WTC11 (cell line): ENCODE measurements at regions not wholly inside any gene's neighbourhood (a gene's known extent, or its start where the extent isn't known, plus 50 kb on each side); places are given as distances from the start of the nearest gene placed in this dataset.

Source experiments
- ATAC-seq: fragments of 200-7000 bp; cut with Tn5 transposase; 2 replicates; pipeline ENCODE4 v1.10.0; 2021; ENCODE audit warnings: mild to moderate bottlenecking, moderate library complexity
- CTCF ChIA-PET: fragments of 300-600 bp; sonication (Branson Sonifier 250); formaldehyde crosslinking; loops from one replicate; lab custom pipeline; 2021; ENCODE audit warnings: antibody characterized with exemption; lab: Charles Lee
- POLR2A ChIA-PET: fragments of 350-600 bp; sonication (Branson Sonifier 250); formaldehyde crosslinking; loops from one replicate; lab custom pipeline; 2021; ENCODE audit warnings: antibody characterized with exemption; lab: Charles Lee
- DNase-seq: peaks from one replicate; pipeline ENCODE4 v3.0.0; 2021; ENCODE audit warnings: low spot score
- H3K27ac Mint-ChIP-seq: 2 replicates; pipeline ENCODE4 v1.8.0; 2021; ENCODE audit warnings: mixed read lengths
- H3K27me3 Mint-ChIP-seq: 2 replicates; pipeline ENCODE4 v1.8.0; 2021; ENCODE audit warnings: low read depth, mild to moderate bottlenecking, moderate library complexity, mixed read lengths
- H3K36me3 Mint-ChIP-seq: 2 replicates; pipeline ENCODE4 v1.8.0; 2021; ENCODE audit warnings: mixed read lengths
- H3K4me1 Mint-ChIP-seq: 2 replicates; pipeline ENCODE4 v1.8.0; 2022; ENCODE audit warnings: mixed read lengths
- H3K4me3 Mint-ChIP-seq: 2 replicates; pipeline ENCODE4 v1.8.0; 2021; ENCODE audit warnings: mild to moderate bottlenecking, moderate library complexity, mixed read lengths
- H3K9me3 Mint-ChIP-seq: 2 replicates; pipeline ENCODE4 v1.8.0; 2021; ENCODE audit warnings: mixed read lengths
- CBFB ChIP-seq: sonication (generic); formaldehyde crosslinking; IDR thresholded peaks from 2 replicates; pipeline ENCODE4 v1.8.1; 2022; ENCODE audit warnings: mild to moderate bottlenecking, low read depth, missing genetic modification reagents
- EMX1 ChIP-seq: fragments of 250-450 bp; sonication (Bioruptor Pico); IDR thresholded peaks from 2 replicates; pipeline ENCODE4 v1.8.0; 2021; ENCODE audit warnings: mild to moderate bottlenecking
- FOXJ3 ChIP-seq: sonication (generic); formaldehyde crosslinking; IDR thresholded peaks from 2 replicates; pipeline ENCODE4 v1.9.0; 2021; ENCODE audit warnings: missing genetic modification reagents, mild to moderate bottlenecking, borderline replicate concordance
- GABPB1 ChIP-seq: sonication (generic); formaldehyde crosslinking; IDR thresholded peaks from 2 replicates; pipeline ENCODE4 v1.8.1; 2023; ENCODE audit warnings: mild to moderate bottlenecking, missing genetic modification reagents
- GRHL2 ChIP-seq: fragments of 250-450 bp; sonication (Bioruptor Pico); IDR thresholded peaks from 2 replicates; pipeline ENCODE4 v1.8.0; 2022; ENCODE audit warnings: mild to moderate bottlenecking, moderate library complexity; ENCODE audit not compliant: insufficient replicate concordance, severe bottlenecking
- HMGA2 ChIP-seq: fragments of 250-450 bp; sonication (Bioruptor Pico); IDR thresholded peaks from 2 replicates; pipeline ENCODE4 v1.4.0; 2021; ENCODE audit warnings: mild to moderate bottlenecking, moderate library complexity
- IRF2 ChIP-seq: sonication (generic); formaldehyde crosslinking; IDR thresholded peaks from 2 replicates; pipeline ENCODE4 v1.8.0; 2022; ENCODE audit warnings: low read depth, missing genetic modification reagents, borderline replicate concordance
- NR1H2 ChIP-seq: sonication (generic); formaldehyde crosslinking; IDR thresholded peaks from 2 replicates; pipeline ENCODE4 v1.9.0; 2021; ENCODE audit warnings: mild to moderate bottlenecking, moderate library complexity, missing genetic modification reagents
- NR3C1 ChIP-seq: sonication (generic); formaldehyde crosslinking; conservative IDR thresholded peaks from 2 replicates; pipeline ENCODE4 v1.8.1; 2023; ENCODE audit warnings: low read depth, mild to moderate bottlenecking, missing genetic modification reagents
- OVOL2 ChIP-seq: fragments of 250-450 bp; sonication (Bioruptor Pico); IDR thresholded peaks from 2 replicates; pipeline ENCODE4 v1.9.0; 2021; ENCODE audit warnings: mild to moderate bottlenecking, borderline replicate concordance
- PRRX2 ChIP-seq: fragments of 250-450 bp; sonication (Bioruptor Pico); IDR thresholded peaks from 2 replicates; pipeline ENCODE4 v1.8.0; 2021; ENCODE audit warnings: mild to moderate bottlenecking
- RELA ChIP-seq: sonication (generic); formaldehyde crosslinking; IDR thresholded peaks from 2 replicates; pipeline ENCODE4 v1.8.1; 2022; ENCODE audit warnings: missing genetic modification reagents, mild to moderate bottlenecking, borderline replicate concordance
- SP1 ChIP-seq: sonication (generic); formaldehyde crosslinking; conservative IDR thresholded peaks from 2 replicates; pipeline ENCODE4 v1.8.1; 2022; ENCODE audit warnings: missing genetic modification reagents
- TEAD1 ChIP-seq: sonication (generic); formaldehyde crosslinking; IDR thresholded peaks from 2 replicates; pipeline ENCODE4 v1.8.0; 2022; ENCODE audit warnings: mild to moderate bottlenecking, missing genetic modification reagents
- TP53 ChIP-seq: sonication (generic); formaldehyde crosslinking; IDR thresholded peaks from 2 replicates; pipeline ENCODE4 v1.8.1; 2023; ENCODE audit warnings: mild to moderate bottlenecking, missing genetic modification reagents
- ZNF121 ChIP-seq: sonication (generic); formaldehyde crosslinking; IDR thresholded peaks from 2 replicates; pipeline ENCODE4 v1.8.0; 2023; ENCODE audit warnings: missing genetic modification reagents
- ZNF138 ChIP-seq: sonication (generic); formaldehyde crosslinking; conservative IDR thresholded peaks from 2 replicates; pipeline ENCODE4 v1.8.1; 2022; ENCODE audit warnings: mild to moderate bottlenecking, moderate library complexity, missing genetic modification reagents
- ZNF219 ChIP-seq: sonication (generic); formaldehyde crosslinking; IDR thresholded peaks from 2 replicates; pipeline ENCODE4 v1.8.0; 2023; ENCODE audit warnings: missing genetic modification reagents, mild to moderate bottlenecking, borderline replicate concordance
- ZNF671 ChIP-seq: fragments of 250-450 bp; sonication (Bioruptor Pico); IDR thresholded peaks from 2 replicates; pipeline ENCODE4 v1.8.0; 2021; ENCODE audit warnings: mild to moderate bottlenecking
- TF ChIP-seq, protein P1 (sequence below): sonication (generic); formaldehyde crosslinking; IDR thresholded peaks from 2 replicates; pipeline ENCODE4 v1.8.1; 2023; ENCODE audit warnings: mild to moderate bottlenecking, missing genetic modification reagents, moderate library complexity
- TF ChIP-seq, protein P2 (sequence below): sonication (generic); formaldehyde crosslinking; IDR thresholded peaks from 2 replicates; pipeline ENCODE4 v1.8.1; 2023; ENCODE audit warnings: mild to moderate bottlenecking, missing genetic modification reagents
- TF ChIP-seq, protein P3 (sequence below): sonication (generic); formaldehyde crosslinking; IDR thresholded peaks from 2 replicates; pipeline ENCODE4 v1.8.0; 2022; ENCODE audit warnings: missing genetic modification reagents
- TF ChIP-seq, protein P4 (sequence below): sonication (generic); formaldehyde crosslinking; IDR thresholded peaks from 2 replicates; pipeline ENCODE4 v1.8.0; 2023; ENCODE audit warnings: missing genetic modification reagents, mild to moderate bottlenecking, borderline replicate concordance
- TF ChIP-seq, protein P5 (sequence below): sonication (generic); formaldehyde crosslinking; IDR thresholded peaks from 2 replicates; pipeline ENCODE4 v1.8.0; 2022; ENCODE audit warnings: mild to moderate bottlenecking, missing genetic modification reagents
- TF ChIP-seq, protein P6 (sequence below): sonication (generic); formaldehyde crosslinking; IDR thresholded peaks from 2 replicates; pipeline ENCODE4 v1.8.1; 2023; ENCODE audit warnings: mild to moderate bottlenecking, moderate library complexity, missing genetic modification reagents
- TF ChIP-seq, protein P7 (sequence below): sonication (generic); formaldehyde crosslinking; IDR thresholded peaks from 2 replicates; pipeline ENCODE4 v1.8.0; 2022; ENCODE audit warnings: mild to moderate bottlenecking, missing genetic modification reagents

DNA sequence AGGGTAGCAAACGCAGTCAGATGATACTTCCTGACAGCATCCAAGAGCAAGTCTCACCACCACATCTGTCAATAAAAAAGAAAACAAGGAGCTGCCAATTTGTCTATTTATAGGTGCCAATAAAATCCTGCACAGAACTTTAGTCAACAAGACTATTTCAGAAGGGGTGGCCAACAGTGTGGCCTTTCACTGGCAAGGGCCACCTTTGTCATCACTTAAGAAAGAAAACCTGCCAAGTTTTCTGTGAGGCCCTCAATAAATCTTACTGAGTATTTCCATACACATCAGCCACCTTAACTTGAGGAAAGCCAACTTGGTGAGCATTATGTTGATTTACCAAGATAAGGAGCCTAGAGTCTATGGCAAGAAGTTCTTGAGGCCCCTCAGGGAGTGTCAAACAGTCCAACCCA is 312.3 kb downstream of the ENC1 start (continued):
- TF ChIP-seq, protein P1, sequence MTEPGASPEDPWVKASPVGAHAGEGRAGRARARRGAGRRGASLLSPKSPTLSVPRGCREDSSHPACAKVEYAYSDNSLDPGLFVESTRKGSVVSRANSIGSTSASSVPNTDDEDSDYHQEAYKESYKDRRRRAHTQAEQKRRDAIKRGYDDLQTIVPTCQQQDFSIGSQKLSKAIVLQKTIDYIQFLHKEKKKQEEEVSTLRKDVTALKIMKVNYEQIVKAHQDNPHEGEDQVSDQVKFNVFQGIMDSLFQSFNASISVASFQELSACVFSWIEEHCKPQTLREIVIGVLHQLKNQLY, result no peak
- no peak for TF ChIP-seq SP1 (CRISPR knock-in tag)
- TF ChIP-seq ZNF121 (CRISPR knock-in tag), result no peak
- TF ChIP-seq GRHL2 (CRISPR knock-in tag), result no peak
- no peak for TF ChIP-seq OVOL2 (CRISPR knock-in tag)
- TF ChIP-seq ZNF219, result no peak
- no peak for TF ChIP-seq GABPB1 (CRISPR knock-in tag)
- TF ChIP-seq TP53 (CRISPR knock-in tag), result no peak
- no peak for TF ChIP-seq CBFB (CRISPR knock-in tag)
- TF ChIP-seq NR3C1 (CRISPR knock-in tag), result no peak
- TF ChIP-seq, protein P2, sequence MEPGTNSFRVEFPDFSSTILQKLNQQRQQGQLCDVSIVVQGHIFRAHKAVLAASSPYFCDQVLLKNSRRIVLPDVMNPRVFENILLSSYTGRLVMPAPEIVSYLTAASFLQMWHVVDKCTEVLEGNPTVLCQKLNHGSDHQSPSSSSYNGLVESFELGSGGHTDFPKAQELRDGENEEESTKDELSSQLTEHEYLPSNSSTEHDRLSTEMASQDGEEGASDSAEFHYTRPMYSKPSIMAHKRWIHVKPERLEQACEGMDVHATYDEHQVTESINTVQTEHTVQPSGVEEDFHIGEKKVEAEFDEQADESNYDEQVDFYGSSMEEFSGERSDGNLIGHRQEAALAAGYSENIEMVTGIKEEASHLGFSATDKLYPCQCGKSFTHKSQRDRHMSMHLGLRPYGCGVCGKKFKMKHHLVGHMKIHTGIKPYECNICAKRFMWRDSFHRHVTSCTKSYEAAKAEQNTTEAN, result no peak

DNA sequence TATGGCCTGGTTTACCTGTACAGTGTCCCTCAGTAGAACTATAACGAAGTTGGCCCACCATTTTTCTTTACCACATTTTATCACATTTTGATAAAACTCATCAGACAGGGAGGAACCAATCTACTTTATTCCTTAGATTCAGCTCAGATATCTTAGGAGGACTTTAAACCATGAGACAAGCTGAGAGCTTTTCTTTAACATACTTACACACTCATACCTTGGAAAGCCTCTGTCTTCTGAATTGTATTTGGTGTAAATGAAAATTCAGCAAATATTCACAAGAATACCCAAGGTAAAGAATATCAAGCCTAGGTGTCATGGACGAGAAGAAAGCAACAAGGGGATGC is 313.2 kb downstream of the ENC1 start:
- ATAC-seq, result no peak
- DNase-seq, result no peak
- no peaks in the 10 kb centered on the region for H3K36me3 Mint-ChIP-seq
- H3K9me3 Mint-ChIP-seq, result 0 out of 2 replicates have a peak, but pooled peaks cover 3% of the 10 kb centered on the region
- POLR2A ChIA-PET, result no interaction called here
- no peaks in the 10 kb centered on the region for H3K27me3 Mint-ChIP-seq
- no peak overlapping the region for H3K4me3 Mint-ChIP-seq
- peaks cover 11% of the 10 kb centered on the region for H3K4me1 Mint-ChIP-seq
- CTCF ChIA-PET, result interaction anchor here (1.3 kb wide), 1 partner anchor 9 kb away, joined by 3 read pairs; no protein-coding TSS in a partner anchor
- H3K27ac Mint-ChIP-seq, result no peak overlapping the region
- TF ChIP-seq PRRX2 (no peak), ZNF138 (no peak), RELA (CRISPR knock-in tag) (no peak), HMGA2 (CRISPR knock-in tag) (no peak), ZNF219 (no peak), FOXJ3 (CRISPR knock-in tag) (no peak), ZNF671 (CRISPR knock-in tag) (no peak), NR1H2 (CRISPR knock-in tag) (no peak), IRF2 (CRISPR knock-in tag) (no peak), TEAD1 (no peak), EMX1 (CRISPR knock-in tag) (no peak)
- TF ChIP-seq, protein P3, sequence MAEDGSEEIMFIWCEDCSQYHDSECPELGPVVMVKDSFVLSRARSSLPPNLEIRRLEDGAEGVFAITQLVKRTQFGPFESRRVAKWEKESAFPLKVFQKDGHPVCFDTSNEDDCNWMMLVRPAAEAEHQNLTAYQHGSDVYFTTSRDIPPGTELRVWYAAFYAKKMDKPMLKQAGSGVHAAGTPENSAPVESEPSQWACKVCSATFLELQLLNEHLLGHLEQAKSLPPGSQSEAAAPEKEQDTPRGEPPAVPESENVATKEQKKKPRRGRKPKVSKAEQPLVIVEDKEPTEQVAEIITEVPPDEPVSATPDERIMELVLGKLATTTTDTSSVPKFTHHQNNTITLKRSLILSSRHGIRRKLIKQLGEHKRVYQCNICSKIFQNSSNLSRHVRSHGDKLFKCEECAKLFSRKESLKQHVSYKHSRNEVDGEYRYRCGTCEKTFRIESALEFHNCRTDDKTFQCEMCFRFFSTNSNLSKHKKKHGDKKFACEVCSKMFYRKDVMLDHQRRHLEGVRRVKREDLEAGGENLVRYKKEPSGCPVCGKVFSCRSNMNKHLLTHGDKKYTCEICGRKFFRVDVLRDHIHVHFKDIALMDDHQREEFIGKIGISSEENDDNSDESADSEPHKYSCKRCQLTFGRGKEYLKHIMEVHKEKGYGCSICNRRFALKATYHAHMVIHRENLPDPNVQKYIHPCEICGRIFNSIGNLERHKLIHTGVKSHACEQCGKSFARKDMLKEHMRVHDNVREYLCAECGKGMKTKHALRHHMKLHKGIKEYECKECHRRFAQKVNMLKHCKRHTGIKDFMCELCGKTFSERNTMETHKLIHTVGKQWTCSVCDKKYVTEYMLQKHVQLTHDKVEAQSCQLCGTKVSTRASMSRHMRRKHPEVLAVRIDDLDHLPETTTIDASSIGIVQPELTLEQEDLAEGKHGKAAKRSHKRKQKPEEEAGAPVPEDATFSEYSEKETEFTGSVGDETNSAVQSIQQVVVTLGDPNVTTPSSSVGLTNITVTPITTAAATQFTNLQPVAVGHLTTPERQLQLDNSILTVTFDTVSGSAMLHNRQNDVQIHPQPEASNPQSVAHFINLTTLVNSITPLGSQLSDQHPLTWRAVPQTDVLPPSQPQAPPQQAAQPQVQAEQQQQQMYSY (CRISPR knock-in tag), result no peak
- TF ChIP-seq, protein P4, sequence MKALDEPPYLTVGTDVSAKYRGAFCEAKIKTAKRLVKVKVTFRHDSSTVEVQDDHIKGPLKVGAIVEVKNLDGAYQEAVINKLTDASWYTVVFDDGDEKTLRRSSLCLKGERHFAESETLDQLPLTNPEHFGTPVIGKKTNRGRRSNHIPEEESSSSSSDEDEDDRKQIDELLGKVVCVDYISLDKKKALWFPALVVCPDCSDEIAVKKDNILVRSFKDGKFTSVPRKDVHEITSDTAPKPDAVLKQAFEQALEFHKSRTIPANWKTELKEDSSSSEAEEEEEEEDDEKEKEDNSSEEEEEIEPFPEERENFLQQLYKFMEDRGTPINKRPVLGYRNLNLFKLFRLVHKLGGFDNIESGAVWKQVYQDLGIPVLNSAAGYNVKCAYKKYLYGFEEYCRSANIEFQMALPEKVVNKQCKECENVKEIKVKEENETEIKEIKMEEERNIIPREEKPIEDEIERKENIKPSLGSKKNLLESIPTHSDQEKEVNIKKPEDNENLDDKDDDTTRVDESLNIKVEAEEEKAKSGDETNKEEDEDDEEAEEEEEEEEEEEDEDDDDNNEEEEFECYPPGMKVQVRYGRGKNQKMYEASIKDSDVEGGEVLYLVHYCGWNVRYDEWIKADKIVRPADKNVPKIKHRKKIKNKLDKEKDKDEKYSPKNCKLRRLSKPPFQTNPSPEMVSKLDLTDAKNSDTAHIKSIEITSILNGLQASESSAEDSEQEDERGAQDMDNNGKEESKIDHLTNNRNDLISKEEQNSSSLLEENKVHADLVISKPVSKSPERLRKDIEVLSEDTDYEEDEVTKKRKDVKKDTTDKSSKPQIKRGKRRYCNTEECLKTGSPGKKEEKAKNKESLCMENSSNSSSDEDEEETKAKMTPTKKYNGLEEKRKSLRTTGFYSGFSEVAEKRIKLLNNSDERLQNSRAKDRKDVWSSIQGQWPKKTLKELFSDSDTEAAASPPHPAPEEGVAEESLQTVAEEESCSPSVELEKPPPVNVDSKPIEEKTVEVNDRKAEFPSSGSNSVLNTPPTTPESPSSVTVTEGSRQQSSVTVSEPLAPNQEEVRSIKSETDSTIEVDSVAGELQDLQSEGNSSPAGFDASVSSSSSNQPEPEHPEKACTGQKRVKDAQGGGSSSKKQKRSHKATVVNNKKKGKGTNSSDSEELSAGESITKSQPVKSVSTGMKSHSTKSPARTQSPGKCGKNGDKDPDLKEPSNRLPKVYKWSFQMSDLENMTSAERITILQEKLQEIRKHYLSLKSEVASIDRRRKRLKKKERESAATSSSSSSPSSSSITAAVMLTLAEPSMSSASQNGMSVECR, result no peak
- TF ChIP-seq, protein P5, sequence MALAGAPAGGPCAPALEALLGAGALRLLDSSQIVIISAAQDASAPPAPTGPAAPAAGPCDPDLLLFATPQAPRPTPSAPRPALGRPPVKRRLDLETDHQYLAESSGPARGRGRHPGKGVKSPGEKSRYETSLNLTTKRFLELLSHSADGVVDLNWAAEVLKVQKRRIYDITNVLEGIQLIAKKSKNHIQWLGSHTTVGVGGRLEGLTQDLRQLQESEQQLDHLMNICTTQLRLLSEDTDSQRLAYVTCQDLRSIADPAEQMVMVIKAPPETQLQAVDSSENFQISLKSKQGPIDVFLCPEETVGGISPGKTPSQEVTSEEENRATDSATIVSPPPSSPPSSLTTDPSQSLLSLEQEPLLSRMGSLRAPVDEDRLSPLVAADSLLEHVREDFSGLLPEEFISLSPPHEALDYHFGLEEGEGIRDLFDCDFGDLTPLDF (CRISPR knock-in tag), result no peak
- TF ChIP-seq, protein P6, sequence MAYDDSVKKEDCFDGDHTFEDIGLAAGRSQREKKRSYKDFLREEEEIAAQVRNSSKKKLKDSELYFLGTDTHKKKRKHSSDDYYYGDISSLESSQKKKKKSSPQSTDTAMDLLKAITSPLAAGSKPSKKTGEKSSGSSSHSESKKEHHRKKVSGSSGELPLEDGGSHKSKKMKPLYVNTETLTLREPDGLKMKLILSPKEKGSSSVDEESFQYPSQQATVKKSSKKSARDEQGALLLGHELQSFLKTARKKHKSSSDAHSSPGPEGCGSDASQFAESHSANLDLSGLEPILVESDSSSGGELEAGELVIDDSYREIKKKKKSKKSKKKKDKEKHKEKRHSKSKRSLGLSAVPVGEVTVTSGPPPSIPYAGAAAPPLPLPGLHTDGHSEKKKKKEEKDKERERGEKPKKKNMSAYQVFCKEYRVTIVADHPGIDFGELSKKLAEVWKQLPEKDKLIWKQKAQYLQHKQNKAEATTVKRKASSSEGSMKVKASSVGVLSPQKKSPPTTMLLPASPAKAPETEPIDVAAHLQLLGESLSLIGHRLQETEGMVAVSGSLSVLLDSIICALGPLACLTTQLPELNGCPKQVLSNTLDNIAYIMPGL (CRISPR knock-in tag), result no peak
- TF ChIP-seq, protein P7, sequence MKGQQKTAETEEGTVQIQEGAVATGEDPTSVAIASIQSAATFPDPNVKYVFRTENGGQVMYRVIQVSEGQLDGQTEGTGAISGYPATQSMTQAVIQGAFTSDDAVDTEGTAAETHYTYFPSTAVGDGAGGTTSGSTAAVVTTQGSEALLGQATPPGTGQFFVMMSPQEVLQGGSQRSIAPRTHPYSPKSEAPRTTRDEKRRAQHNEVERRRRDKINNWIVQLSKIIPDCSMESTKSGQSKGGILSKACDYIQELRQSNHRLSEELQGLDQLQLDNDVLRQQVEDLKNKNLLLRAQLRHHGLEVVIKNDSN, result no peak
